A673 (cell line): ENCODE measurements at regions not wholly inside any gene's neighbourhood (a gene's known extent, or its start where the extent isn't known, plus 50 kb on each side); places are given as distances from the start of the nearest gene placed in this dataset.

Source experiments
- BruUV-seq: library from RNA; stranded (reverse); fragments of 400-500 nt; replicated peaks from 2 replicates; lab custom pipeline; 2021; lab: Mats Ljungman, UMichigan
- CTCF ChIA-PET: fragments of 300-600 bp; sonication (Branson Sonifier 250); formaldehyde crosslinking; loops from one replicate; lab custom pipeline; 2022; ENCODE audit warnings: antibody characterized with exemption; lab: Charles Lee
- POLR2A ChIA-PET: fragments of 300-600 bp; sonication (Branson Sonifier 250); formaldehyde crosslinking; loops from one replicate; lab custom pipeline; 2022; ENCODE audit warnings: antibody characterized with exemption; ENCODE audit not compliant: low non-redundant PET; lab: Charles Lee
- DNase-seq: peaks from one replicate; pipeline ENCODE4 v3.0.0-alpha.2; 2015; ENCODE audit warnings: low spot score
- H3K27ac ChIP-seq: fragments of 200-600 bp; sonication (generic); 2 replicates; pipeline ENCODE4 v1.5.1; 2016; ENCODE audit warnings: mixed run types, low read depth, mild to moderate bottlenecking, mixed read lengths, antibody characterized with exemption, low read length; ENCODE audit not compliant: poor library complexity, severe bottlenecking
- H3K27me3 ChIP-seq: fragments of 200-600 bp; sonication (generic); replicated peaks from 2 replicates; pipeline ENCODE4 v1.6.1; 2017; ENCODE audit warnings: mixed run types, low read depth, mild to moderate bottlenecking, mixed read lengths, antibody characterized with exemption, low read length; ENCODE audit not compliant: insufficient read depth, poor library complexity
- H3K36me3 ChIP-seq: fragments of 200-600 bp; sonication (generic); 2 replicates; pipeline ENCODE4 v1.6.1; 2016; ENCODE audit warnings: mixed run types, mild to moderate bottlenecking, mixed read lengths, antibody characterized with exemption, low read length; ENCODE audit not compliant: insufficient read depth, poor library complexity, severe bottlenecking
- H3K4me1 ChIP-seq: fragments of 200-600 bp; sonication (generic); 2 replicates; pipeline ENCODE4 v1.6.1; 2017; ENCODE audit warnings: mixed run types, mild to moderate bottlenecking, mixed read lengths, antibody characterized with exemption, low read length; ENCODE audit not compliant: insufficient read depth, poor library complexity, severe bottlenecking
- H3K4me3 ChIP-seq: fragments of 200-600 bp; sonication (generic); 2 replicates; pipeline ENCODE4 v1.5.1; 2016; ENCODE audit warnings: low read depth, mixed run types, mild to moderate bottlenecking, mixed read lengths, low read length; ENCODE audit not compliant: poor library complexity, severe bottlenecking
- H3K9me3 ChIP-seq: fragments of 200-600 bp; sonication (generic); 2 replicates; pipeline ENCODE4 v1.6.1; 2016; ENCODE audit warnings: mixed run types, low read depth, mild to moderate bottlenecking, mixed read lengths, antibody characterized with exemption, low read length; ENCODE audit not compliant: poor library complexity, severe bottlenecking
- CTCF ChIP-seq: fragments of 300-800, 200-600 bp; sonication (generic); conservative IDR thresholded peaks from 2 replicates; pipeline ENCODE4 v1.5.1; 2017; ENCODE audit warnings: low read depth, mild to moderate bottlenecking, antibody characterized with exemption, low read length, moderate library complexity, mixed read lengths
- EZH2 ChIP-seq: fragments of 200-600 bp; sonication (generic); IDR thresholded peaks from 2 replicates; pipeline ENCODE4 v1.6.1; 2017; ENCODE audit warnings: borderline replicate concordance, low read depth, mild to moderate bottlenecking, mixed read lengths, antibody characterized with exemption, low read length; ENCODE audit not compliant: poor library complexity, severe bottlenecking
- intact Hi-C: fragments of 100-400 bp; cut with micrococcal nuclease; formaldehyde crosslinking; loops from one replicate; pipeline ENCODE4 v1.10.0; 2022; ENCODE audit not compliant: unreplicated experiment

- H3K4me1 ChIP-seq, result no peaks in the 10 kb centered on the region
- no peaks in the 10 kb centered on the region for H3K36me3 ChIP-seq
- BruUV-seq, result no TSS peak
- no peaks in the 10 kb centered on the region for H3K9me3 ChIP-seq
- H3K4me3 ChIP-seq, result no peak overlapping the region
- intact Hi-C loops, result no loop called here
- CTCF ChIA-PET, result interaction anchor here (0.7 to 1.3 kb wide), 5 partner anchors 10 to 337 kb away, joined by 3 to 5 read pairs (median 3); no protein-coding TSS in a partner anchor
- no peak for TF ChIP-seq EZH2
- peak; percentile 54 for TF ChIP-seq CTCF
- DNase-seq, result peak; percentile 58
- POLR2A ChIA-PET, result interaction anchor here (0.6 kb wide), 1 partner anchor 100 kb away, joined by 3 read pairs; no protein-coding TSS in a partner anchor
- H3K27me3 ChIP-seq, result no peaks in the 10 kb centered on the region
- no peak overlapping the region for H3K27ac ChIP-seq
Observed at GRCh38 chr6:75546381-75546780, 52.8 kb upstream of the FILIP1 start.

GRCh38 chr6:75550544-75551167 is 51.0 kb upstream of the SENP6 start:
- Histone ChIP-seq H3K27ac (no peak overlapping the region), H3K9me3 (no peaks in the 10 kb centered on the region), H3K4me3 (no peak overlapping the region), H3K36me3 (no peaks in the 10 kb centered on the region), H3K27me3 (no peaks in the 10 kb centered on the region), H3K4me1 (no peaks in the 10 kb centered on the region)
- no peak for TF ChIP-seq CTCF
- TF ChIP-seq EZH2, result no peak
- intact Hi-C loops, result no loop called here
- POLR2A ChIA-PET, result no interaction called here
- CTCF ChIA-PET, result no interaction called here
- no TSS peak for BruUV-seq
- DNase-seq, result no peak

- Histone ChIP-seq H3K4me3 (no peak overlapping the region), H3K9me3 (no peaks in the 10 kb centered on the region), H3K27me3 (no peaks in the 10 kb centered on the region), H3K36me3 (no peaks in the 10 kb centered on the region), H3K4me1 (no peaks in the 10 kb centered on the region), H3K27ac (no peak overlapping the region)
- CTCF ChIA-PET, result no interaction called here
- TF ChIP-seq EZH2 (no peak), CTCF (no peak)
- intact Hi-C loops, result no loop called here
- BruUV-seq, result no TSS peak
- no peak for DNase-seq
- POLR2A ChIA-PET, result no interaction called here
Observed at GRCh38 chr6:75551367-75551952, 50.2 kb upstream of the SENP6 start.
